K562 (cell line): ENCODE measurements at regions not wholly inside any gene's neighbourhood (a gene's known extent, or its start where the extent isn't known, plus 50 kb on each side); places are given as distances from the start of the nearest gene placed in this dataset.

Experiments
- ATAC-seq: fragments of 200-7000 bp; cut with Tn5 transposase; 3 replicates; pipeline ENCODE4 v1.9.1; 2020; ENCODE audit warnings: moderate library complexity
- BruUV-seq: library from RNA; stranded (reverse); fragments of 400-500 nt; replicated peaks from 2 replicates; lab custom pipeline; 2021; lab: Mats Ljungman, UMichigan
- CTCF ChIA-PET: fragments of 300-600 bp; formaldehyde crosslinking; extraction: SDS; loops from one replicate; lab custom pipeline; 2021; ENCODE audit warnings: low intra/inter-chr PET ratio; lab: Yijun Ruan, JAX
- POLR2A ChIA-PET: fragments of 300-600, 350-650 bp; sonication (Branson Sonifier 250); formaldehyde crosslinking; extraction: SDS; loops from one replicate; lab custom pipeline; 2021; ENCODE audit warnings: antibody characterized with exemption, inconsistent platforms; lab: Yijun Ruan, JAX
- DNase-seq, 4 experiments: peaks; one replicate each; pipeline versions ENCODE4 v3.0.0 to v3.0.0-alpha.2; 2011 to 2018; ENCODE audit warnings: low spot score in 3 of 4, mixed read lengths in 3 of 4; ENCODE audit errors: extremely low read depth in 1 of 4
- FAIRE-seq: peaks from 2 replicates; lab custom pipeline; 2011; peaks lifted over from hg19 to GRCh38; lab: Jason Lieb, UNC
- H2AFZ ChIP-seq: 2 replicates; pipeline ENCODE4 v1.6.0; 2011; ENCODE audit warnings: low read depth, low read length, control low read depth, inconsistent platforms
- H3K27ac ChIP-seq: fragments of 200-600 bp; 3 replicates; pipeline ENCODE4 v1.8.0; 2011; ENCODE audit warnings: low read depth, mild to moderate bottlenecking, control low read depth, inconsistent platforms, low read length, moderate library complexity, mixed read lengths; ENCODE audit errors: extremely low read depth
- H3K27me3 ChIP-seq, 2 experiments: fragments of 300-600 bp in 1 of 2; 2 replicates in 1 of 2; 3 replicates in 1 of 2; pipeline versions ENCODE4 v1.6.0 to v1.8.0; 2011; ENCODE audit warnings: inconsistent platforms in 2 of 2, low read length in 2 of 2, mild to moderate bottlenecking in 1 of 2, mixed read lengths in 1 of 2, moderate library complexity in 1 of 2; ENCODE audit not compliant: control insufficient read depth in 2 of 2, insufficient read depth in 2 of 2
- H3K36me3 ChIP-seq: fragments of 300-600 bp; 3 replicates; pipeline ENCODE4 v1.8.0; 2011; ENCODE audit warnings: mild to moderate bottlenecking, low read length, inconsistent platforms; ENCODE audit not compliant: control insufficient read depth, insufficient read depth
- H3K4me1 ChIP-seq, 2 experiments: fragments of 200-600 bp in 1 of 2; replicated peaks in 1 of 2; 2 replicates in 1 of 2; 3 replicates in 1 of 2; pipeline versions ENCODE4 v1.5.1 to v1.8.0; 2011; ENCODE audit warnings: inconsistent platforms in 2 of 2, low read length in 2 of 2, mild to moderate bottlenecking in 1 of 2, mixed read lengths in 1 of 2, moderate library complexity in 1 of 2; ENCODE audit not compliant: control insufficient read depth in 2 of 2, insufficient read depth in 2 of 2
- H3K4me2 ChIP-seq: 2 replicates; pipeline ENCODE4 v1.6.1; 2011; ENCODE audit warnings: low read length, control low read depth, inconsistent platforms, mixed read lengths; ENCODE audit not compliant: insufficient read depth
- H3K4me3 ChIP-seq: fragments of 200-600 bp; sonication (generic), shearing (Covaris generic); 2 replicates; pipeline ENCODE4 v1.5.1; 2016; ENCODE audit warnings: control low read depth, inconsistent platforms
- H3K79me2 ChIP-seq: fragments of 200-600 bp; 3 replicates; pipeline ENCODE4 v1.8.0; 2011; ENCODE audit warnings: low read length, inconsistent platforms; ENCODE audit not compliant: control insufficient read depth, insufficient read depth
- H3K9ac ChIP-seq, 2 experiments: 2 replicates each; pipeline versions ENCODE4 v1.6.0 to v1.6.1; 2011; ENCODE audit warnings: low read depth in 2 of 2, low read length in 2 of 2, control low read depth in 1 of 2, inconsistent platforms in 1 of 2, mild to moderate bottlenecking in 1 of 2, mixed read lengths in 1 of 2; ENCODE audit not compliant: insufficient read depth in 1 of 2
- H3K9me1 ChIP-seq: one replicate; pipeline ENCODE4 v1.6.0; 2011; ENCODE audit warnings: inconsistent platforms, mild to moderate bottlenecking, low read length, moderate library complexity; ENCODE audit not compliant: control insufficient read depth, insufficient read depth
- H3K9me3 ChIP-seq: replicated peaks from 2 replicates; pipeline ENCODE4 v1.5.1; 2011; ENCODE audit warnings: low read depth, low read length, inconsistent platforms; ENCODE audit not compliant: control insufficient read depth, insufficient read depth
- H4K20me1 ChIP-seq: replicated peaks from 2 replicates; pipeline ENCODE4 v1.6.1; 2011; ENCODE audit warnings: low read length, inconsistent platforms, mixed read lengths; ENCODE audit not compliant: control insufficient read depth, insufficient read depth
- E4F1 ChIP-seq: fragments of 250-450 bp; sonication (Bioruptor Pico); IDR thresholded peaks from 2 replicates; pipeline ENCODE4 v1.5.0; 2021; ENCODE audit warnings: mild to moderate bottlenecking, borderline replicate concordance
- EGR1 ChIP-seq: fragments of 450-650 bp; conservative IDR thresholded peaks from 2 replicates; pipeline ENCODE4 v1.6.1; 2017; ENCODE audit warnings: mild to moderate bottlenecking
- EP300 ChIP-seq: IDR thresholded peaks from 2 replicates; pipeline ENCODE4 v1.6.1; 2012; ENCODE audit warnings: low read length, improper control_type of control experiment
- FOXK1 ChIP-seq: sonication (generic); formaldehyde crosslinking; IDR thresholded peaks from 2 replicates; pipeline ENCODE4 v1.8.0; 2022; ENCODE audit warnings: missing genetic modification reagents, mild to moderate bottlenecking, borderline replicate concordance
- GATAD2A ChIP-seq: fragments of 450-650 bp; IDR thresholded peaks from 2 replicates; pipeline ENCODE4 v1.6.1; 2017
- NCOR1 ChIP-seq: fragments of 450-650 bp; IDR thresholded peaks from 2 replicates; pipeline ENCODE4 v1.6.1; 2016; ENCODE audit warnings: mild to moderate bottlenecking, moderate library complexity
- NR3C1 ChIP-seq: sonication (generic); formaldehyde crosslinking; IDR thresholded peaks from 2 replicates; pipeline ENCODE4 v1.8.1; 2022; ENCODE audit warnings: missing genetic modification reagents
- POLR2A ChIP-seq: fragments of 450-650 bp; conservative IDR thresholded peaks from 2 replicates; pipeline ENCODE4 v1.6.1; 2016
- SMARCA5 ChIP-seq: fragments of 450-650 bp; IDR thresholded peaks from 2 replicates; pipeline ENCODE4 v1.6.1; 2016
- TAF7 ChIP-seq: fragments of 450-650 bp; IDR thresholded peaks from 2 replicates; pipeline ENCODE4 v1.6.1; 2016; ENCODE audit warnings: missing genetic modification characterization, missing compliant biosample characterization
- XRCC4 ChIP-seq: IDR thresholded peaks from one replicate; pipeline ENCODE4 v1.6.1; 2011; ENCODE audit not compliant: insufficient read depth, insufficient read length; ENCODE audit errors: extremely low read depth
- ZBTB12 ChIP-seq: fragments of 250-450 bp; sonication (Bioruptor Pico); IDR thresholded peaks from 2 replicates; pipeline ENCODE4 v1.4.0; 2020
- ZKSCAN3 ChIP-seq: fragments of 250-450 bp; sonication (Bioruptor Pico); IDR thresholded peaks from 2 replicates; pipeline ENCODE4 v1.4.0; 2020
- ZNF280A ChIP-seq: fragments of 450-650 bp; IDR thresholded peaks from 2 replicates; pipeline ENCODE4 v1.6.1; 2018; ENCODE audit warnings: mild to moderate bottlenecking, low read depth; ENCODE audit not compliant: partially characterized antibody
- WGBS: fragments of 100-300 bp; shearing (Covaris generic); methylation state at CpG from one replicate; pipeline ENCODE4 v1.1.6; 2016; ENCODE audit warnings: low coverage, mixed read lengths; ENCODE audit not compliant: insufficient coverage; ENCODE audit errors: missing lambda C conversion rate; 5-methylcytosine and 5-hydroxymethylcytosine counted together
- in situ Hi-C: fragments of 300-500 bp; cut with MboI; formaldehyde crosslinking; loops from 4 replicates; pipeline ENCODE4 v1.15.0; 2018; ENCODE audit warnings: inconsistent platforms, mixed read lengths
- intact Hi-C: fragments of 100-400 bp; cut with micrococcal nuclease; formaldehyde crosslinking; loops from 2 replicates; pipeline ENCODE4 v1.14.2; 2022

GRCh38 chr2:34853646-34854045 lies 1254.5 kb upstream of the FAM98A start (continued):
- TF ChIP-seq E4F1 (CRISPR knock-in tag) (no peak), XRCC4 (no peak), EP300 (no peak), NR3C1 (no peak)

GRCh38 chr2:34851804-34852203 lies 1252.7 kb upstream of the FAM98A start:
- in situ Hi-C loops (no loop called here), intact Hi-C loops (no loop called here)
- Histone ChIP-seq H3K4me1 (no peaks in the 10 kb centered on the region), H3K36me3 (no peaks in the 10 kb centered on the region), H2AFZ (no peak overlapping the region), H3K9me1 (no peaks in the 10 kb centered on the region), H3K9me3 (peaks cover 4% of the 10 kb centered on the region; the same call in 1 of the 2 replicates), H3K4me2 (no peak overlapping the region), H3K4me3 (no peak overlapping the region), H3K79me2 (no peaks in the 10 kb centered on the region), H4K20me1 (no peaks in the 10 kb centered on the region), H3K27ac (no peak overlapping the region), H3K9ac (no peak overlapping the region), H3K27me3 (no peaks in the 10 kb centered on the region)
- CTCF ChIA-PET = no interaction called here
- no peak for TF ChIP-seq FOXK1 (CRISPR knock-in tag)
- no peak for TF ChIP-seq GATAD2A
- TF ChIP-seq TAF7 (tag) = no peak
- TF ChIP-seq EGR1 = no peak
- TF ChIP-seq ZNF280A = no peak
- no peak for TF ChIP-seq POLR2A
- TF ChIP-seq ZBTB12 (CRISPR knock-in tag) = no peak
- no peak for TF ChIP-seq SMARCA5
- no peak for TF ChIP-seq NCOR1
- TF ChIP-seq ZKSCAN3 (CRISPR knock-in tag) = no peak
- 4% methylated on average over 2 of the region's 2 CpGs for WGBS
- FAIRE-seq = no peak
- BruUV-seq = no TSS peak
- no peak for DNase-seq
- POLR2A ChIA-PET = no interaction called here
- ATAC-seq = no peak
